HFFc6 (cell line): ENCODE measurements at regions not wholly inside any gene's neighbourhood (a gene's known extent, or its start where the extent isn't known, plus 50 kb on each side); places are given as distances from the start of the nearest gene placed in this dataset.

Experiments
- DNase-seq: peaks from one replicate; pipeline ENCODE4 v3.0.0-alpha.2; 2018
- H3K27ac Mint-ChIP-seq: 2 replicates; pipeline ENCODE4 v1.8.0; 2020; ENCODE audit warnings: mild to moderate bottlenecking, mixed read lengths
- H3K27me3 Mint-ChIP-seq: 2 replicates; pipeline ENCODE4 v1.8.0; 2021; ENCODE audit warnings: mild to moderate bottlenecking, moderate library complexity, mixed read lengths; ENCODE audit not compliant: insufficient read depth
- H3K36me3 Mint-ChIP-seq: 2 replicates; pipeline ENCODE4 v1.8.0; 2021; ENCODE audit warnings: low read depth, mixed read lengths
- H3K4me1 Mint-ChIP-seq: 2 replicates; pipeline ENCODE4 v1.8.0; 2020; ENCODE audit warnings: low read depth, mixed read lengths
- H3K4me3 Mint-ChIP-seq: 2 replicates; pipeline ENCODE4 v1.8.0; 2020; ENCODE audit warnings: mild to moderate bottlenecking, moderate library complexity, mixed read lengths
- H3K9me3 Mint-ChIP-seq: 2 replicates; pipeline ENCODE4 v1.8.0; 2020; ENCODE audit warnings: mild to moderate bottlenecking, mixed read lengths
- CTCF ChIP-seq: fragments of 200-600 bp; sonication (generic); IDR thresholded peaks from 2 replicates; pipeline ENCODE4 v1.5.0; 2021; ENCODE audit warnings: antibody characterized with exemption, mild to moderate bottlenecking

- no peaks in the 10 kb centered on the region for H3K36me3 Mint-ChIP-seq
- DNase-seq, result no peak
- H3K27ac Mint-ChIP-seq, result no peak overlapping the region
- no peaks in the 10 kb centered on the region for H3K9me3 Mint-ChIP-seq
- no peak overlapping the region for H3K4me3 Mint-ChIP-seq
- H3K27me3 Mint-ChIP-seq, result peaks cover 3% of the 10 kb centered on the region; the same call in 1 of the 2 replicates
- no peak for TF ChIP-seq CTCF
- H3K4me1 Mint-ChIP-seq, result no peaks in the 10 kb centered on the region
Measured at GRCh38 chr4:119932277-119932676, 134.4 kb downstream of the MAD2L1 start.

- Mint-ChIP-seq H3K27me3 (peaks cover 5% of the 10 kb centered on the region; the same call in 1 of the 2 replicates), H3K9me3 (no peaks in the 10 kb centered on the region), H3K27ac (no peak overlapping the region), H3K4me1 (no peaks in the 10 kb centered on the region), H3K4me3 (no peak overlapping the region), H3K36me3 (no peaks in the 10 kb centered on the region)
- no peak for TF ChIP-seq CTCF
- no peak for DNase-seq
Measured at GRCh38 chr4:119930546-119930945, 136.1 kb downstream of the MAD2L1 start.

GRCh38 chr4:119921830-119922229 lies 144.8 kb downstream of the MAD2L1 start:
- Mint-ChIP-seq H3K4me3 (no peak overlapping the region), H3K36me3 (no peaks in the 10 kb centered on the region), H3K27me3 (peaks cover 2% of the 10 kb centered on the region; the same call in 1 of the 2 replicates), H3K27ac (no peak overlapping the region), H3K9me3 (no peaks in the 10 kb centered on the region), H3K4me1 (no peaks in the 10 kb centered on the region)
- no peak for TF ChIP-seq CTCF
- DNase-seq, result no peak

- Mint-ChIP-seq H3K27ac (no peak overlapping the region), H3K36me3 (no peaks in the 10 kb centered on the region), H3K4me1 (no peaks in the 10 kb centered on the region), H3K4me3 (no peak overlapping the region), H3K27me3 (no peaks in the 10 kb centered on the region; the same call in 1 of the 2 replicates), H3K9me3 (0 out of 2 replicates have a peak, but pooled peaks cover 4% of the 10 kb centered on the region)
- no peak for DNase-seq
- no peak for TF ChIP-seq CTCF
Measured at GRCh38 chr4:119906277-119906676, 160.4 kb downstream of the MAD2L1 start.

GRCh38 chr4:119898211-119898610 lies 168.4 kb downstream of the MAD2L1 start:
- Mint-ChIP-seq H3K4me1 (no peaks in the 10 kb centered on the region), H3K36me3 (no peaks in the 10 kb centered on the region), H3K4me3 (no peak overlapping the region), H3K27me3 (peaks cover 2% of the 10 kb centered on the region), H3K9me3 (no peaks in the 10 kb centered on the region), H3K27ac (no peak overlapping the region)
- DNase-seq, result no peak
- TF ChIP-seq CTCF, result no peak

GRCh38 chr4:119897260-119897659 lies 169.4 kb downstream of the MAD2L1 start:
- Mint-ChIP-seq H3K27me3 (peaks cover 2% of the 10 kb centered on the region), H3K4me3 (no peak overlapping the region), H3K9me3 (no peaks in the 10 kb centered on the region), H3K27ac (no peak overlapping the region), H3K36me3 (no peaks in the 10 kb centered on the region), H3K4me1 (no peaks in the 10 kb centered on the region)
- no peak for DNase-seq
- TF ChIP-seq CTCF, result no peak
